HCT116 (cell line): ENCODE measurements at regions not wholly inside any gene's neighbourhood (a gene's known extent, or its start where the extent isn't known, plus 50 kb on each side); places are given as distances from the start of the nearest gene placed in this dataset.

ENCODE experiments used
- CEBPB ChIP-seq: IDR thresholded peaks from 2 replicates; pipeline ENCODE4 v1.6.1; 2012; ENCODE audit warnings: low read depth
- EGR1 ChIP-seq: IDR thresholded peaks from 2 replicates; pipeline ENCODE4 v1.6.1; 2012; ENCODE audit warnings: low read depth
- EZH2 ChIP-seq: fragments of 200-600 bp; sonication (generic); IDR thresholded peaks from 2 replicates; pipeline ENCODE4 v1.6.1; 2017; ENCODE audit warnings: antibody characterized with exemption, mixed run types
- POLR2A ChIP-seq: IDR thresholded peaks from 2 replicates; pipeline ENCODE4 v1.7.0; 2011; ENCODE audit warnings: borderline replicate concordance; ENCODE audit not compliant: insufficient read depth, insufficient read length; ENCODE audit errors: extremely low read depth
- POLR2AphosphoS5 ChIP-seq: IDR thresholded peaks from 2 replicates; pipeline ENCODE4 v1.6.1; 2011; ENCODE audit warnings: mild to moderate bottlenecking, low read depth, low read length, moderate library complexity
- RAD21 ChIP-seq: IDR thresholded peaks from 2 replicates; pipeline ENCODE4 v1.6.1; 2012; ENCODE audit warnings: low read depth, mild to moderate bottlenecking
- SIN3A ChIP-seq: IDR thresholded peaks from 2 replicates; pipeline ENCODE4 v1.6.1; 2012; ENCODE audit warnings: low read depth
- SRF ChIP-seq: IDR thresholded peaks from 2 replicates; pipeline ENCODE4 v1.6.1; 2012; ENCODE audit warnings: low read depth
- ZNF274 ChIP-seq: fragments of 200-500 bp; sonication (Bioruptor generic); IDR thresholded peaks from 2 replicates; pipeline ENCODE4 v1.6.1; 2014; ENCODE audit warnings: mild to moderate bottlenecking, low read depth, low read length, inconsistent platforms
- TF ChIP-seq, protein P1 (sequence below), 3 experiments: fragments of 200-600 bp in 1 of 3; sonication (generic) in 1 of 3; IDR thresholded peaks in 2 of 3; conservative IDR thresholded peaks in 1 of 3; 2 replicates each; pipeline ENCODE4 v1.5.1; 2012 to 2017; ENCODE audit warnings: low read depth in 2 of 3, low read length in 2 of 3, antibody characterized with exemption in 1 of 3, borderline replicate concordance in 1 of 3, control low read depth in 1 of 3, mild to moderate bottlenecking in 1 of 3, mixed read lengths in 1 of 3, mixed run types in 1 of 3, moderate library complexity in 1 of 3; ENCODE audit not compliant: insufficient read depth in 1 of 3
- TF ChIP-seq, protein P2 (sequence below): IDR thresholded peaks from 2 replicates; pipeline ENCODE4 v1.6.1; 2012; ENCODE audit warnings: low read depth
- TF ChIP-seq, protein P3 (sequence below): IDR thresholded peaks from 2 replicates; pipeline ENCODE4 v1.6.1; 2012

DNA sequence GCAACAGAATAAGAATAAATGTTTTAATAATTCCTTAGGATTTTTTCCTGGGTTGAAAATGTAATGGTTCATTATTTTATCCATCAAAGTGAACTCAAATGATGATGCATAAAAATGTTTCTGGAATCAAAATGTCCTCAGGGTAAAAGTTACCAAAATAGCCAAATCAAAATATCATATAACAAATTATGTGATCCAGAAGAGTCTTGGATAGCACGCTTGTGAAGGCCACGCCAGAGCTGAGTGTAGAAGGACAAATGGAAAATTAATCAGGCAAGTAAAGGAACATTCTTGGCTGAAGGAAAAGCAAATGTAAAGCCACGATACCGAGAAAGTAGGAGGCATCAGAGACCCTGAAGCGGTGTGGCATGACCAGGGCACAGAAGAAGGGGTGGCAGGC is 169.2 kb downstream of the CAPZA3 start:
- TF ChIP-seq ZNF274 (no peak), EZH2 (no peak), CEBPB (no peak), POLR2A (no peak), EGR1 (no peak), SRF (no peak), SIN3A (no peak), RAD21 (no peak), POLR2AphosphoS5 (no peak)
- TF ChIP-seq, protein P1, sequence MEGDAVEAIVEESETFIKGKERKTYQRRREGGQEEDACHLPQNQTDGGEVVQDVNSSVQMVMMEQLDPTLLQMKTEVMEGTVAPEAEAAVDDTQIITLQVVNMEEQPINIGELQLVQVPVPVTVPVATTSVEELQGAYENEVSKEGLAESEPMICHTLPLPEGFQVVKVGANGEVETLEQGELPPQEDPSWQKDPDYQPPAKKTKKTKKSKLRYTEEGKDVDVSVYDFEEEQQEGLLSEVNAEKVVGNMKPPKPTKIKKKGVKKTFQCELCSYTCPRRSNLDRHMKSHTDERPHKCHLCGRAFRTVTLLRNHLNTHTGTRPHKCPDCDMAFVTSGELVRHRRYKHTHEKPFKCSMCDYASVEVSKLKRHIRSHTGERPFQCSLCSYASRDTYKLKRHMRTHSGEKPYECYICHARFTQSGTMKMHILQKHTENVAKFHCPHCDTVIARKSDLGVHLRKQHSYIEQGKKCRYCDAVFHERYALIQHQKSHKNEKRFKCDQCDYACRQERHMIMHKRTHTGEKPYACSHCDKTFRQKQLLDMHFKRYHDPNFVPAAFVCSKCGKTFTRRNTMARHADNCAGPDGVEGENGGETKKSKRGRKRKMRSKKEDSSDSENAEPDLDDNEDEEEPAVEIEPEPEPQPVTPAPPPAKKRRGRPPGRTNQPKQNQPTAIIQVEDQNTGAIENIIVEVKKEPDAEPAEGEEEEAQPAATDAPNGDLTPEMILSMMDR (IDR thresholded peaks at IDR 0.05 in 2 of 3, conservative IDR thresholded peaks at IDR 0.05 in 1 of 3; ENCODE audit: borderline replicate concordance in 1 of 3, insufficient read depth in 1 of 3, low read depth in 2 of 3, low read length in 2 of 3): no peak
- TF ChIP-seq, protein P2, sequence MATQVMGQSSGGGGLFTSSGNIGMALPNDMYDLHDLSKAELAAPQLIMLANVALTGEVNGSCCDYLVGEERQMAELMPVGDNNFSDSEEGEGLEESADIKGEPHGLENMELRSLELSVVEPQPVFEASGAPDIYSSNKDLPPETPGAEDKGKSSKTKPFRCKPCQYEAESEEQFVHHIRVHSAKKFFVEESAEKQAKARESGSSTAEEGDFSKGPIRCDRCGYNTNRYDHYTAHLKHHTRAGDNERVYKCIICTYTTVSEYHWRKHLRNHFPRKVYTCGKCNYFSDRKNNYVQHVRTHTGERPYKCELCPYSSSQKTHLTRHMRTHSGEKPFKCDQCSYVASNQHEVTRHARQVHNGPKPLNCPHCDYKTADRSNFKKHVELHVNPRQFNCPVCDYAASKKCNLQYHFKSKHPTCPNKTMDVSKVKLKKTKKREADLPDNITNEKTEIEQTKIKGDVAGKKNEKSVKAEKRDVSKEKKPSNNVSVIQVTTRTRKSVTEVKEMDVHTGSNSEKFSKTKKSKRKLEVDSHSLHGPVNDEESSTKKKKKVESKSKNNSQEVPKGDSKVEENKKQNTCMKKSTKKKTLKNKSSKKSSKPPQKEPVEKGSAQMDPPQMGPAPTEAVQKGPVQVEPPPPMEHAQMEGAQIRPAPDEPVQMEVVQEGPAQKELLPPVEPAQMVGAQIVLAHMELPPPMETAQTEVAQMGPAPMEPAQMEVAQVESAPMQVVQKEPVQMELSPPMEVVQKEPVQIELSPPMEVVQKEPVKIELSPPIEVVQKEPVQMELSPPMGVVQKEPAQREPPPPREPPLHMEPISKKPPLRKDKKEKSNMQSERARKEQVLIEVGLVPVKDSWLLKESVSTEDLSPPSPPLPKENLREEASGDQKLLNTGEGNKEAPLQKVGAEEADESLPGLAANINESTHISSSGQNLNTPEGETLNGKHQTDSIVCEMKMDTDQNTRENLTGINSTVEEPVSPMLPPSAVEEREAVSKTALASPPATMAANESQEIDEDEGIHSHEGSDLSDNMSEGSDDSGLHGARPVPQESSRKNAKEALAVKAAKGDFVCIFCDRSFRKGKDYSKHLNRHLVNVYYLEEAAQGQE: no peak
- TF ChIP-seq, protein P3, sequence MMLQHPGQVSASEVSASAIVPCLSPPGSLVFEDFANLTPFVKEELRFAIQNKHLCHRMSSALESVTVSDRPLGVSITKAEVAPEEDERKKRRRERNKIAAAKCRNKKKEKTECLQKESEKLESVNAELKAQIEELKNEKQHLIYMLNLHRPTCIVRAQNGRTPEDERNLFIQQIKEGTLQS: no peak
